Esophagus muscularis mucosa (tissue), 3 donors: ENCODE measurements at regions not wholly inside any gene's neighbourhood (a gene's known extent, or its start where the extent isn't known, plus 50 kb on each side); places are given as distances from the start of the nearest gene placed in this dataset.

Source experiments
- POLR2AphosphoS5 ChIP-seq, 2 donors: sonication (generic); formaldehyde crosslinking; IDR thresholded peaks; one replicate each; pipeline ENCODE4 v1.6.1; 2017; ENCODE audit warnings: antibody characterized with exemption in 2 of 2
- TF ChIP-seq, protein P1 (sequence below), 3 experiments: fragments of 200-600 bp in 2 of 3; fragments of 450-650 bp in 1 of 3; sonication (generic) in 2 of 3; IDR thresholded peaks; one replicate each; pipeline ENCODE4 v1.5.1; 2017 to 2019; ENCODE audit warnings: antibody characterized with exemption in 3 of 3, mild to moderate bottlenecking in 2 of 3, moderate library complexity in 1 of 3

DNA sequence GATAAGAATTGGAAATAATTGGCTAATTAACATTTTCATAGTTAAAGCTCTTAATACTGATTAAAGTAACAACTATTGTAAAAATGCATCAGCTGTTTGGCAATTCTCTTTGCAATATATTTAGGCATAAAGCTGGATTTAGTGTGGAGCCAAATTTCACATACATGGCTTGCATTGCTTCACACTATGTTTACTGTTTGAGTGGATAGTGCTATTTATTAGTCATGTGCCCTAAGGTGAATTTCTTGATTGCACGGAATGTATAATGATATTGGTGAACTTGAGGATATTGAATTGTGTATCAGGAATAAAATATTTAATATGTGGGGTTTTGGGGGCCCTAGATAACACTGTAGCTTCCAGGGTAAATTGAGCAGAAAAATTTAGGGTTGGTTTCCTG lies 100.9 kb downstream of the AASDHPPT start:
- TF ChIP-seq, protein P1, sequence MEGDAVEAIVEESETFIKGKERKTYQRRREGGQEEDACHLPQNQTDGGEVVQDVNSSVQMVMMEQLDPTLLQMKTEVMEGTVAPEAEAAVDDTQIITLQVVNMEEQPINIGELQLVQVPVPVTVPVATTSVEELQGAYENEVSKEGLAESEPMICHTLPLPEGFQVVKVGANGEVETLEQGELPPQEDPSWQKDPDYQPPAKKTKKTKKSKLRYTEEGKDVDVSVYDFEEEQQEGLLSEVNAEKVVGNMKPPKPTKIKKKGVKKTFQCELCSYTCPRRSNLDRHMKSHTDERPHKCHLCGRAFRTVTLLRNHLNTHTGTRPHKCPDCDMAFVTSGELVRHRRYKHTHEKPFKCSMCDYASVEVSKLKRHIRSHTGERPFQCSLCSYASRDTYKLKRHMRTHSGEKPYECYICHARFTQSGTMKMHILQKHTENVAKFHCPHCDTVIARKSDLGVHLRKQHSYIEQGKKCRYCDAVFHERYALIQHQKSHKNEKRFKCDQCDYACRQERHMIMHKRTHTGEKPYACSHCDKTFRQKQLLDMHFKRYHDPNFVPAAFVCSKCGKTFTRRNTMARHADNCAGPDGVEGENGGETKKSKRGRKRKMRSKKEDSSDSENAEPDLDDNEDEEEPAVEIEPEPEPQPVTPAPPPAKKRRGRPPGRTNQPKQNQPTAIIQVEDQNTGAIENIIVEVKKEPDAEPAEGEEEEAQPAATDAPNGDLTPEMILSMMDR (IDR thresholded peaks at IDR 0.05): no peak
- no peak for TF ChIP-seq POLR2AphosphoS5 (IDR thresholded peaks at IDR 0.05)
